ENCODE measurements at regions not wholly inside any gene's neighbourhood (a gene's known extent, or its start where the extent isn't known, plus 50 kb on each side); places are given as distances from the start of the nearest gene placed in this dataset.

GRCh38 chr13:91144054-91144453, 203.4 kb upstream of the MIR17HG start:
- Histone ChIP-seq H3K36me3 (no peaks in the 10 kb centered on the region), H3K27ac (no peak overlapping the region), H3K4me3 (no peak overlapping the region), H3K4me1 (replicated peaks) (no peaks in the 10 kb centered on the region), H3K27me3 (replicated peaks; ENCODE audit: insufficient read depth) (no peaks in the 10 kb centered on the region), H3K9me3 (no peaks in the 10 kb centered on the region)
- TF ChIP-seq CTCF (IDR thresholded peaks at IDR 0.05) = no peak
- no peak for TF ChIP-seq POLR2A (IDR thresholded peaks at IDR 0.05)
- no peak for TF ChIP-seq POLR2AphosphoS5 (IDR thresholded peaks at IDR 0.05)
- intact Hi-C loops (cut with DNase I) = no loop called here
- DNase-seq (ENCODE audit: low spot score) = no peak
- WGBS = 81% methylated on average over 2 of the region's 2 CpGs

GRCh38 chr13:91144486-91144885, 203.0 kb upstream of the MIR17HG start:
- no peaks in the 10 kb centered on the region for H3K27me3 ChIP-seq (replicated peaks; ENCODE audit: insufficient read depth)
- no peaks in the 10 kb centered on the region for H3K4me1 ChIP-seq (replicated peaks)
- no peak overlapping the region for H3K4me3 ChIP-seq
- no peaks in the 10 kb centered on the region for H3K9me3 ChIP-seq
- no peak overlapping the region for H3K27ac ChIP-seq
- intact Hi-C loops (cut with DNase I) = no loop called here
- no peak for TF ChIP-seq POLR2AphosphoS5 (IDR thresholded peaks at IDR 0.05)
- TF ChIP-seq CTCF (IDR thresholded peaks at IDR 0.05) = no peak
- no peak for TF ChIP-seq POLR2A (IDR thresholded peaks at IDR 0.05)
- DNase-seq (ENCODE audit: low spot score) = no peak
- no peaks in the 10 kb centered on the region for H3K36me3 ChIP-seq
- WGBS = 78% methylated on average over 2 of the region's 2 CpGs

GRCh38 chr13:91145571-91146205, 201.8 kb upstream of the MIR17HG start:
- TF ChIP-seq CTCF (IDR thresholded peaks at IDR 0.05) (no peak), POLR2AphosphoS5 (IDR thresholded peaks at IDR 0.05) (no peak), POLR2A (IDR thresholded peaks at IDR 0.05) (no peak)
- DNase-seq (ENCODE audit: low spot score) = no peak
- 98% methylated on average over 2 of the region's 2 CpGs for WGBS

GRCh38 chr13:91146601-91147000, 200.9 kb upstream of the MIR17HG start:
- intact Hi-C loops (cut with DNase I) = no loop called here
- WGBS = 72% methylated on average over 2 of the region's 2 CpGs
- no peak for TF ChIP-seq CTCF (IDR thresholded peaks at IDR 0.05)
- no peak for TF ChIP-seq POLR2A (IDR thresholded peaks at IDR 0.05)
- no peak for TF ChIP-seq POLR2AphosphoS5 (IDR thresholded peaks at IDR 0.05)

More at GRCh38 chr13:91145571-91146205, 201.8 kb upstream of the MIR17HG start:
- no peaks in the 10 kb centered on the region for H3K36me3 ChIP-seq
- no peak overlapping the region for H3K27ac ChIP-seq
- H3K9me3 ChIP-seq = no peaks in the 10 kb centered on the region
- no peak overlapping the region for H3K4me3 ChIP-seq
- no peaks in the 10 kb centered on the region for H3K4me1 ChIP-seq (replicated peaks)
- H3K27me3 ChIP-seq (replicated peaks; ENCODE audit: insufficient read depth) = no peaks in the 10 kb centered on the region
- intact Hi-C loops (cut with DNase I) = no loop called here

GRCh38 chr13:91148098-91148497, 199.4 kb upstream of the MIR17HG start:
- H3K36me3 ChIP-seq = no peaks in the 10 kb centered on the region
- H3K9me3 ChIP-seq = no peaks in the 10 kb centered on the region
- H3K27me3 ChIP-seq (replicated peaks; ENCODE audit: insufficient read depth) = no peaks in the 10 kb centered on the region
- no peak overlapping the region for H3K4me3 ChIP-seq
- intact Hi-C loops (cut with DNase I) = no loop called here
- H3K4me1 ChIP-seq (replicated peaks) = no peaks in the 10 kb centered on the region
- WGBS = 94% methylated on average over 1 of the region's 1 CpG
- H3K27ac ChIP-seq = no peak overlapping the region
- no peak for DNase-seq (ENCODE audit: low spot score)
- TF ChIP-seq POLR2A (IDR thresholded peaks at IDR 0.05) = no peak
- TF ChIP-seq POLR2AphosphoS5 (IDR thresholded peaks at IDR 0.05) = no peak
- TF ChIP-seq CTCF (IDR thresholded peaks at IDR 0.05) = no peak

More at GRCh38 chr13:91146601-91147000, 200.9 kb upstream of the MIR17HG start:
- no peaks in the 10 kb centered on the region for H3K9me3 ChIP-seq
- no peak for DNase-seq (ENCODE audit: low spot score)
- H3K4me3 ChIP-seq = no peak overlapping the region
- no peaks in the 10 kb centered on the region for H3K36me3 ChIP-seq
- no peaks in the 10 kb centered on the region for H3K4me1 ChIP-seq (replicated peaks)
- H3K27me3 ChIP-seq (replicated peaks; ENCODE audit: insufficient read depth) = no peaks in the 10 kb centered on the region
- H3K27ac ChIP-seq = no peak overlapping the region

Measured in prostate gland (tissue), 2 donors.